ENCODE measurements at regions not wholly inside any gene's neighbourhood (a gene's known extent, or its start where the extent isn't known, plus 50 kb on each side); places are given as distances from the start of the nearest gene placed in this dataset.

DNA sequence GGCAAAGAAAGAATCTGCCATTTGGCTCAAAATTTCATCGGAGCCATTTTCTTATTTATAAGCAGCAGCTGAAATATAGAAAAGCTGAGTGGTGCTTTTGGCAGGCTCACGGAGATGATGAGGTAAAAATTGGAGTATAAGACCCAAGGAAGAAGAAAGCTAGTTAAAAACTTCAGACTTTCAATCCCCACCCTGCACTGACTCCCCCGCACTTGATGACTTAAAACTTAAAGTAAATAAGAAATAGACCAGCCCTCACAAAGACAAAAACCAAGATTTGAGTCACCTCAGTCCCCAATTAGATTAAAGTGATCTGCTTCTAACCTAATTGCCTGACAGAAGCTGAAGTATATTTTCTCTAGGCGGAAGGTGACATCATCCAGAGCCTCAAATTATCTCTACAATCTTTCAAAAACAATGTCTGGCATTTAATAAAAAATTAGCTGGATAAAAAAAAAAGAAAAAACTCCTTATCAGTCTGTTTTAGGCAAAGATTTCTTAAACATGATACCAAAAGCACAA, 124.0 kb upstream of the PJA2 start:
- Histone ChIP-seq H3K36me3 (replicated peaks; ENCODE audit: insufficient read depth, low read depth) (no peaks in the 10 kb centered on the region), H4K20me1 (ENCODE audit: insufficient read depth, poor library complexity, severe bottlenecking) (no peaks in the 10 kb centered on the region), H3K4me1 (ENCODE audit: insufficient read depth) (no peaks in the 10 kb centered on the region), H3K27me3 (no peaks in the 10 kb centered on the region), H3K9me2 (replicated peaks; ENCODE audit: insufficient read depth) (no peaks in the 10 kb centered on the region), H3K4me3 (no peak overlapping the region), H3K9me3 (ENCODE audit: low read depth) (no peaks in the 10 kb centered on the region), H3K79me2 (no peaks in the 10 kb centered on the region), H3K27ac (no peak overlapping the region), H3K4me2 (no peak overlapping the region), H2AFZ (peak overlapping the region; percentile 7)
- WGBS (ENCODE audit: low lambda C conversion rate, missing lambda C conversion rate): 54% methylated on average over 4 of the region's 4 CpGs
- no peak for DNase-seq (ENCODE audit: low spot score)
- TF ChIP-seq EZH2phosphoT487 (IDR thresholded peaks at IDR 0.05; ENCODE audit: low read depth, severe bottlenecking, unreplicated experiment): no peak
- no peak for TF ChIP-seq CTCF (IDR thresholded peaks at IDR 0.05; ENCODE audit: poor library complexity)
- no peak for TF ChIP-seq EZH2 (IDR thresholded peaks at IDR 0.05; ENCODE audit: borderline replicate concordance)

DNA sequence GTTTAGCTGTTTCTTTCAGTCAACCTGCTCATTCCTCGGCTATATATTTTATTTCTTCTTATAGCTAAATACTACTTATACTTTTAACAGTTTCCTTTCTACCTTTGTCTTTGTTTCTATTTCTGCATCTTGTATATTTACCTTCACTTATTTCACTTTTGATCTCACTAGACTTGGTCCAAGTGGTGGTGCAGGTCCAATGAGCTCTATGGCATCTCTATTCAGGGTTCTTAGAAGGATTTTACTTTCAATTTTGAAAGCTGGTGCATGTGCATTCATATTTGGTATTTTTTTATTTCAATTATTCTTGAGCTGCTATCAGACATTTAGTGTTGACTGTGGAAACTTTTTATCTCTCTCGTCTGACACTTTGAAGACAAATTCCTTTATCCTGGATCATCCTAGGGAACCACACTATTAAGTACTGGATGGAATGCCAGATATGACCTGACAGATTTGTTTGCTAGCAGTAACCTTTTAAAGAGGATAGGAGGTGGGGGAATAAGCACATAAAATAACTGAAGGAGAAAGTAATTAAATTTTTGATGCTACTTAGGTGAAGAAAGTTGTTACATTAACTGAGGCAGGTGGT, 123.1 kb upstream of the PJA2 start:
- no peaks in the 10 kb centered on the region for H3K9me3 ChIP-seq (ENCODE audit: low read depth)
- no peaks in the 10 kb centered on the region for H3K27me3 ChIP-seq
- H3K9me2 ChIP-seq (replicated peaks; ENCODE audit: insufficient read depth): no peaks in the 10 kb centered on the region
- H3K4me3 ChIP-seq: no peak overlapping the region
- no peaks in the 10 kb centered on the region for H4K20me1 ChIP-seq (ENCODE audit: insufficient read depth, poor library complexity, severe bottlenecking)
- no peak for DNase-seq (ENCODE audit: low spot score)
- H3K4me2 ChIP-seq: no peak overlapping the region
- no peaks in the 10 kb centered on the region for H3K79me2 ChIP-seq
- WGBS (ENCODE audit: low lambda C conversion rate, missing lambda C conversion rate): 51% methylated on average over 2 of the region's 2 CpGs
- no peaks in the 10 kb centered on the region for H3K36me3 ChIP-seq (replicated peaks; ENCODE audit: insufficient read depth, low read depth)
- H3K27ac ChIP-seq: no peak overlapping the region
- H2AFZ ChIP-seq: no peak overlapping the region
- no peaks in the 10 kb centered on the region for H3K4me1 ChIP-seq (ENCODE audit: insufficient read depth)
- no peak for TF ChIP-seq CTCF (IDR thresholded peaks at IDR 0.05; ENCODE audit: poor library complexity)
- TF ChIP-seq EZH2phosphoT487 (IDR thresholded peaks at IDR 0.05; ENCODE audit: low read depth, severe bottlenecking, unreplicated experiment): no peak
- TF ChIP-seq EZH2 (IDR thresholded peaks at IDR 0.05; ENCODE audit: borderline replicate concordance): no peak

DNA sequence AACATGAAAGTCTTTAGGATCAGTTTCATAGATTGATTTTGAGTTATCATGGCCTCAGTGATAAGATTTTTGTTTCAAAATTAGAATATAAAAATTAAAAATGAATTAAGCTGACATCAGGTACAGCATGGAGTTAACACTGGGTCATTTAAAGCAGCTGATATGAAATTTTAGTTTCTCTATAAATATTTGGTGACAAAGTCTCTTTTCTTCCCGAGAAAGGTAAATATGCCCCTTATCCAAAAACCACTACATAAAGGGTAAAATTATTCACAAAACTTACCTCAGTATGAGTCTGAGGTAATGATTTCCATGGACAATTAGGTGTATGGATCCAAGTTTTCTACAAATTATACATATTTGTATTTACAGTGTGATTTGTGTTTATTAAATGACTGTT, 121.5 kb upstream of the PJA2 start:
- H3K27ac ChIP-seq: no peak overlapping the region
- H3K4me1 ChIP-seq (ENCODE audit: insufficient read depth): no peaks in the 10 kb centered on the region
- no peak overlapping the region for H3K4me2 ChIP-seq
- WGBS (ENCODE audit: low lambda C conversion rate, missing lambda C conversion rate): 69% methylated on average over 1 of the region's 1 CpG
- H3K36me3 ChIP-seq (replicated peaks; ENCODE audit: insufficient read depth, low read depth): no peaks in the 10 kb centered on the region
- DNase-seq (ENCODE audit: low spot score): no peak
- no peak for TF ChIP-seq EZH2phosphoT487 (IDR thresholded peaks at IDR 0.05; ENCODE audit: low read depth, severe bottlenecking, unreplicated experiment)
- TF ChIP-seq CTCF (IDR thresholded peaks at IDR 0.05; ENCODE audit: poor library complexity): no peak
- TF ChIP-seq EZH2 (IDR thresholded peaks at IDR 0.05; ENCODE audit: borderline replicate concordance): no peak
- H3K9me2 ChIP-seq (replicated peaks; ENCODE audit: insufficient read depth): no peaks in the 10 kb centered on the region
- H3K79me2 ChIP-seq: no peaks in the 10 kb centered on the region
- no peaks in the 10 kb centered on the region for H3K27me3 ChIP-seq
- H2AFZ ChIP-seq: no peak overlapping the region
- no peaks in the 10 kb centered on the region for H4K20me1 ChIP-seq (ENCODE audit: insufficient read depth, poor library complexity, severe bottlenecking)
- H3K9me3 ChIP-seq (ENCODE audit: low read depth): no peaks in the 10 kb centered on the region
- no peak overlapping the region for H3K4me3 ChIP-seq

All from hepatocyte (in vitro differentiated cells).